HepG2 (cell line): ENCODE measurements at regions not wholly inside any gene's neighbourhood (a gene's known extent, or its start where the extent isn't known, plus 50 kb on each side); places are given as distances from the start of the nearest gene placed in this dataset.

Source experiments
- AGO1 ChIP-seq: fragments of 200-400 bp; formaldehyde crosslinking; IDR thresholded peaks from 2 replicates; pipeline ENCODE4 v1.6.1; 2017; ENCODE audit warnings: mild to moderate bottlenecking, low read depth, low read length, moderate library complexity; ENCODE audit not compliant: poor library complexity, severe bottlenecking
- CTCF ChIP-seq: sonication (generic); formaldehyde crosslinking; IDR thresholded peaks from 2 replicates; pipeline ENCODE4 v1.5.0; 2020; ENCODE audit warnings: mild to moderate bottlenecking, missing genetic modification reagents, moderate library complexity
- KDM6A ChIP-seq: IDR thresholded peaks from 2 replicates; pipeline ENCODE4 v1.6.1; 2016; ENCODE audit warnings: low read depth
- SETDB1 ChIP-seq: sonication (generic); formaldehyde crosslinking; IDR thresholded peaks from 2 replicates; pipeline ENCODE4 v1.5.1; 2020; ENCODE audit warnings: missing genetic modification reagents, mild to moderate bottlenecking, borderline replicate concordance
- SMARCE1 ChIP-seq: fragments of 450-650 bp; IDR thresholded peaks from 2 replicates; pipeline ENCODE4 v1.6.1; 2017; ENCODE audit warnings: borderline replicate concordance
- TRIM24 ChIP-seq: sonication (generic); formaldehyde crosslinking; IDR thresholded peaks from 2 replicates; pipeline ENCODE4 v1.8.0; 2022; ENCODE audit warnings: mild to moderate bottlenecking, missing genetic modification reagents
- ZFP1 ChIP-seq: IDR thresholded peaks from 2 replicates; pipeline ENCODE4 v1.6.1; 2016
- ZNF280B ChIP-seq: sonication (generic); formaldehyde crosslinking; IDR thresholded peaks from 2 replicates; pipeline ENCODE4 v1.5.0; 2020; ENCODE audit warnings: missing genetic modification reagents, mild to moderate bottlenecking, borderline replicate concordance
- ZNF451 ChIP-seq: sonication (generic); formaldehyde crosslinking; IDR thresholded peaks from 2 replicates; pipeline ENCODE4 v1.5.0; 2020; ENCODE audit warnings: mild to moderate bottlenecking, missing genetic modification reagents
- ZNF512 ChIP-seq: sonication (generic); formaldehyde crosslinking; IDR thresholded peaks from 2 replicates; pipeline ENCODE4 v1.4.0; 2020; ENCODE audit warnings: mild to moderate bottlenecking, missing genetic modification reagents
- ZNF75D ChIP-seq: sonication (generic); formaldehyde crosslinking; IDR thresholded peaks from 2 replicates; pipeline ENCODE4 v1.8.1; 2023; ENCODE audit warnings: missing genetic modification reagents, mild to moderate bottlenecking, borderline replicate concordance
- TF ChIP-seq, protein P1 (sequence below): fragments of 450-650 bp; IDR thresholded peaks from 2 replicates; pipeline ENCODE4 v1.6.1; 2017; ENCODE audit warnings: mild to moderate bottlenecking
- TF ChIP-seq, protein P2 (sequence below): sonication (generic); formaldehyde crosslinking; IDR thresholded peaks from 2 replicates; pipeline ENCODE4 v1.4.0; 2020; ENCODE audit warnings: missing genetic modification reagents

DNA sequence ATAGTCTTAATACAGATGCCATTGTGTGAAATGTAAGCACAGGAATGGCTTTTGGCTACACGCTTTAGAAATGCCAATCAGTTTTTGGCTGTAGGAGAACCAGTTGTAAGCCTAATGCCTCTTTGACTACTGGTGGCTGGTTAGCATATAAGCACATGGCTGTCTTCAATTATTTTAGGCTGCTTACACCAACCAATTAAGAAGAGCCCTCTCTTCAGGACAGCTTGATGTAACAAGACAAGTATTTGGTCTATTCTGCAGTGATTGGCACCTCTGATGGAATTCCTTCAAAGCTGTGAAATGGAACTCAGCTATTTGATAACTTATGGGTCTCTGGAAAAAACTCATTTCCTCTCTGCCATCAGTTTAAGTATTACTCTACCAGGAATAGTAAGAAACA, 680.1 kb upstream of the FSHR start:
- TF ChIP-seq ZFP1 (CRISPR knock-in tag): no peak
- TF ChIP-seq ZNF451 (CRISPR knock-in tag): no peak
- no peak for TF ChIP-seq KDM6A (CRISPR knock-in tag)
- no peak for TF ChIP-seq CTCF (CRISPR knock-in tag)
- TF ChIP-seq ZNF75D: no peak
- TF ChIP-seq, protein P1, sequence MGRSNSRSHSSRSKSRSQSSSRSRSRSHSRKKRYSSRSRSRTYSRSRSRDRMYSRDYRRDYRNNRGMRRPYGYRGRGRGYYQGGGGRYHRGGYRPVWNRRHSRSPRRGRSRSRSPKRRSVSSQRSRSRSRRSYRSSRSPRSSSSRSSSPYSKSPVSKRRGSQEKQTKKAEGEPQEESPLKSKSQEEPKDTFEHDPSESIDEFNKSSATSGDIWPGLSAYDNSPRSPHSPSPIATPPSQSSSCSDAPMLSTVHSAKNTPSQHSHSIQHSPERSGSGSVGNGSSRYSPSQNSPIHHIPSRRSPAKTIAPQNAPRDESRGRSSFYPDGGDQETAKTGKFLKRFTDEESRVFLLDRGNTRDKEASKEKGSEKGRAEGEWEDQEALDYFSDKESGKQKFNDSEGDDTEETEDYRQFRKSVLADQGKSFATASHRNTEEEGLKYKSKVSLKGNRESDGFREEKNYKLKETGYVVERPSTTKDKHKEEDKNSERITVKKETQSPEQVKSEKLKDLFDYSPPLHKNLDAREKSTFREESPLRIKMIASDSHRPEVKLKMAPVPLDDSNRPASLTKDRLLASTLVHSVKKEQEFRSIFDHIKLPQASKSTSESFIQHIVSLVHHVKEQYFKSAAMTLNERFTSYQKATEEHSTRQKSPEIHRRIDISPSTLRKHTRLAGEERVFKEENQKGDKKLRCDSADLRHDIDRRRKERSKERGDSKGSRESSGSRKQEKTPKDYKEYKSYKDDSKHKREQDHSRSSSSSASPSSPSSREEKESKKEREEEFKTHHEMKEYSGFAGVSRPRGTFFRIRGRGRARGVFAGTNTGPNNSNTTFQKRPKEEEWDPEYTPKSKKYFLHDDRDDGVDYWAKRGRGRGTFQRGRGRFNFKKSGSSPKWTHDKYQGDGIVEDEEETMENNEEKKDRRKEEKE: no peak
- TF ChIP-seq ZNF512: no peak
- TF ChIP-seq ZNF280B (CRISPR knock-in tag): no peak
- no peak for TF ChIP-seq TRIM24 (CRISPR knock-in tag)
- TF ChIP-seq SETDB1 (CRISPR knock-in tag): no peak
- TF ChIP-seq, protein P2, sequence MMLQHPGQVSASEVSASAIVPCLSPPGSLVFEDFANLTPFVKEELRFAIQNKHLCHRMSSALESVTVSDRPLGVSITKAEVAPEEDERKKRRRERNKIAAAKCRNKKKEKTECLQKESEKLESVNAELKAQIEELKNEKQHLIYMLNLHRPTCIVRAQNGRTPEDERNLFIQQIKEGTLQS (CRISPR knock-in tag): no peak
- no peak for TF ChIP-seq SMARCE1
- TF ChIP-seq AGO1: no peak
